ENCODE measurements at regions not wholly inside any gene's neighbourhood (a gene's known extent, or its start where the extent isn't known, plus 50 kb on each side); places are given as distances from the start of the nearest gene placed in this dataset.

DNA sequence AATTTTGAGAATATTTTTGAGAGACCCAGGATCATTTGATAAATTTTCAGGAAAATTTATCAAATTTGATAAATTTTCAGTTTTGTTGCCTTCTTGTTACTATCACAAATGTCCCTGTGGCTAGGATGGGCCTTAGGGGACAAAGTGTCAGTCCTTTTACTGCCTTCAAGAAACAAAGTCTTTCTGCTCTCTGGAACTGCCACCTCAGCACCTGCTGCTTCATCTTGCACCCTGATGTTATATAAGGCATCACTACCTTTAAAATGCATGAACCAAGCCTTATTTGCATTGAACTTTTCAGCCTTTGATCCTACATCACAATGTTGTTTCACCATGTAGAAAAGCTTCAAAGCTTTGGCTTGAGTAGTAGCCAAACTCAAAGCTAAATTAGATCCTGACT is 123.0 kb upstream of the CNTLN start:
- no peaks in the 10 kb centered on the region for H3K27me3 Mint-ChIP-seq (ENCODE audit: low read depth)
- no peak overlapping the region for H3K27ac Mint-ChIP-seq (ENCODE audit: unreplicated experiment)
- H3K36me3 Mint-ChIP-seq (ENCODE audit: low read depth): no peaks in the 10 kb centered on the region
- no peaks in the 10 kb centered on the region for H3K4me1 Mint-ChIP-seq (ENCODE audit: low read depth)
- no peak for TF ChIP-seq CTCF (IDR thresholded peaks at IDR 0.05)
- H3K4me3 Mint-ChIP-seq (ENCODE audit: unreplicated experiment): no peak overlapping the region
- no peak for DNase-seq (ENCODE audit: low spot score)
- H3K9me3 Mint-ChIP-seq (ENCODE audit: low read depth): no peaks in the 10 kb centered on the region

DNA sequence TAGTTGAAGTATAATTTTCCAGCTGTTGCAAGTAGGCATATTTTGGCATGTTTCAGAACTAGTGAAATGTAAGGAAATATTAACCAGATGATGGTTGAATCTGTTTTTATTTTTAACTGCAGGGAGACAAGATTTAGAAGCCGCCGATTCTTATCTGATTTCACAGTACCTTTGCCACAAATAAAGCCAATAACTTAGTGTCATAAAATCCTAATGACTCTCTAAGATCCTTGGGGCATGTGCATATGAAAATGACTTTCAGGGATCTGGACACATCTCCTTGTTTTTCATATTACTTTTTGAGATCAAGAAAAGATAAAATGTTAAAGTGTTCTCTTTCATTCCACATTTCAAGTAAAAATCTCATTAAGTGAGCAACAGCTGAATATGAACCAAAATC is 125.8 kb upstream of the CNTLN start:
- Mint-ChIP-seq H3K27ac (ENCODE audit: unreplicated experiment) (no peak overlapping the region), H3K4me1 (ENCODE audit: low read depth) (peaks cover 17% of the 10 kb centered on the region), H3K9me3 (ENCODE audit: low read depth) (no peaks in the 10 kb centered on the region), H3K36me3 (ENCODE audit: low read depth) (no peaks in the 10 kb centered on the region), H3K27me3 (ENCODE audit: low read depth) (no peaks in the 10 kb centered on the region), H3K4me3 (ENCODE audit: unreplicated experiment) (no peak overlapping the region)
- TF ChIP-seq CTCF (IDR thresholded peaks at IDR 0.05): no peak
- DNase-seq (ENCODE audit: low spot score): no peak

- H3K9me3 Mint-ChIP-seq (ENCODE audit: low read depth): no peaks in the 10 kb centered on the region
- H3K27me3 Mint-ChIP-seq (ENCODE audit: low read depth): no peaks in the 10 kb centered on the region
- H3K36me3 Mint-ChIP-seq (ENCODE audit: low read depth): no peaks in the 10 kb centered on the region
- peaks cover 21% of the 10 kb centered on the region for H3K4me1 Mint-ChIP-seq (ENCODE audit: low read depth)
- peak overlapping the region; percentile 90 for H3K27ac Mint-ChIP-seq (ENCODE audit: unreplicated experiment)
- peak; percentile 60 for TF ChIP-seq CTCF (IDR thresholded peaks at IDR 0.05)
- no peak for DNase-seq (ENCODE audit: low spot score)
- H3K4me3 Mint-ChIP-seq (ENCODE audit: unreplicated experiment): peak overlapping the region; percentile 70
Observed at GRCh38 chr9:17005056-17005823, 129.6 kb upstream of the CNTLN start.

GRCh38 chr9:17004500-17004899 is 130.3 kb upstream of the CNTLN start:
- no peak for TF ChIP-seq CTCF (IDR thresholded peaks at IDR 0.05)
- Mint-ChIP-seq H3K36me3 (ENCODE audit: low read depth) (no peaks in the 10 kb centered on the region), H3K9me3 (ENCODE audit: low read depth) (peaks cover 2% of the 10 kb centered on the region), H3K27ac (ENCODE audit: unreplicated experiment) (peak overlapping the region; percentile 90), H3K27me3 (ENCODE audit: low read depth) (no peaks in the 10 kb centered on the region), H3K4me1 (ENCODE audit: low read depth) (peaks cover 21% of the 10 kb centered on the region), H3K4me3 (ENCODE audit: unreplicated experiment) (peak overlapping the region; percentile 70)
- no peak for DNase-seq (ENCODE audit: low spot score)

- no peaks in the 10 kb centered on the region for H3K27me3 Mint-ChIP-seq (ENCODE audit: low read depth)
- no peak overlapping the region for H3K27ac Mint-ChIP-seq (ENCODE audit: unreplicated experiment)
- DNase-seq (ENCODE audit: low spot score): no peak
- H3K4me3 Mint-ChIP-seq (ENCODE audit: unreplicated experiment): no peak overlapping the region
- H3K9me3 Mint-ChIP-seq (ENCODE audit: low read depth): peaks cover 5% of the 10 kb centered on the region
- no peak for TF ChIP-seq CTCF (IDR thresholded peaks at IDR 0.05)
- H3K4me1 Mint-ChIP-seq (ENCODE audit: low read depth): peaks cover 21% of the 10 kb centered on the region
- H3K36me3 Mint-ChIP-seq (ENCODE audit: low read depth): no peaks in the 10 kb centered on the region
Observed at GRCh38 chr9:17003576-17004240, 131.1 kb upstream of the CNTLN start.
